Panc1 (cell line): ENCODE measurements at regions not wholly inside any gene's neighbourhood (a gene's known extent, or its start where the extent isn't known, plus 50 kb on each side); places are given as distances from the start of the nearest gene placed in this dataset.
"Not testable (repeated sequence)": the region's sequence is repeated elsewhere in the genome, so short reads cannot be mapped to it uniquely, and the experiment has no call there.

Experiments used
- CTCF ChIP-seq: fragments of 450-650 bp; IDR thresholded peaks from 2 replicates; pipeline ENCODE4 v1.5.1; 2017; ENCODE audit warnings: mild to moderate bottlenecking
- POLR2AphosphoS5 ChIP-seq: IDR thresholded peaks from 2 replicates; pipeline ENCODE4 v1.6.1; 2012; ENCODE audit warnings: mild to moderate bottlenecking, low read depth, low read length, moderate library complexity
- REST ChIP-seq, 2 experiments: IDR thresholded peaks; 2 replicates each; pipeline ENCODE4 v1.6.1; 2011 to 2012; ENCODE audit warnings: low read depth in 2 of 2, control low read depth in 1 of 2, low read length in 1 of 2, mild to moderate bottlenecking in 1 of 2, moderate library complexity in 1 of 2; ENCODE audit not compliant: insufficient read depth in 1 of 2
- TCF7L2 ChIP-seq: IDR thresholded peaks from 2 replicates; pipeline ENCODE4 v1.6.1; 2011; ENCODE audit warnings: mild to moderate bottlenecking, low read depth, low read length, inconsistent platforms

GRCh38 chr5:144060091-144060490 lies 110.4 kb downstream of the YIPF5 start:
- not testable (repeated sequence) for TF ChIP-seq CTCF; REST (IDR thresholded peaks at IDR 0.05; ENCODE audit: insufficient read depth in 1 of 2, low read depth in 2 of 2, low read length in 1 of 2); TCF7L2; POLR2AphosphoS5
